HepG2 (cell line): ENCODE measurements at regions not wholly inside any gene's neighbourhood (a gene's known extent, or its start where the extent isn't known, plus 50 kb on each side); places are given as distances from the start of the nearest gene placed in this dataset.

ENCODE experiments used
- ATAC-seq: fragments of 200-7000 bp; cut with Tn5 transposase; 3 replicates; pipeline ENCODE4 v1.9.1; 2020; ENCODE audit warnings: mild to moderate bottlenecking, moderate library complexity
- BruUV-seq: library from RNA; stranded (reverse); fragments of 400-500 nt; replicated peaks from 2 replicates; lab custom pipeline; 2021; lab: Mats Ljungman, UMichigan
- CTCF ChIA-PET: fragments of 300-600 bp; formaldehyde crosslinking; extraction: SDS; loops from one replicate; lab custom pipeline; 2021; ENCODE audit warnings: low total read pairs, inconsistent platforms, low intra/inter-chr PET ratio; lab: Yijun Ruan, JAX
- POLR2A ChIA-PET: fragments of 350-600 bp; sonication (Branson Sonifier 250); formaldehyde crosslinking; loops from one replicate; lab custom pipeline; 2020; ENCODE audit warnings: antibody characterized with exemption, inconsistent platforms; lab: Yijun Ruan, JAX
- DNase-seq: peaks from one replicate; pipeline ENCODE4 v3.0.0-alpha.2; 2015; ENCODE audit warnings: low spot score
- FAIRE-seq: peaks from 3 replicates; lab custom pipeline; 2011; peaks lifted over from hg19 to GRCh38; lab: Jason Lieb, UNC
- H2AFZ ChIP-seq: one replicate; pipeline ENCODE4 v1.6.1; 2011; ENCODE audit warnings: low read length, inconsistent platforms
- H3K27ac ChIP-seq: fragments of 300-600 bp; 3 replicates; pipeline ENCODE4 v1.8.0; 2011; ENCODE audit warnings: mixed run types, mild to moderate bottlenecking, mixed read lengths, low read length, inconsistent platforms; ENCODE audit not compliant: insufficient read depth; ENCODE audit errors: extremely low read length
- H3K27me3 ChIP-seq, 2 experiments: fragments of 200-600 bp in 1 of 2; 2 replicates in 1 of 2; 3 replicates in 1 of 2; pipeline versions ENCODE4 v1.6.0 to v1.8.0; 2011; ENCODE audit warnings: low read length in 2 of 2, mild to moderate bottlenecking in 2 of 2, moderate library complexity in 2 of 2, inconsistent platforms in 1 of 2; ENCODE audit not compliant: insufficient read depth in 2 of 2, control insufficient read depth in 1 of 2
- H3K36me3 ChIP-seq, 2 experiments: fragments of 200-600 bp in 1 of 2; replicated peaks in 1 of 2; 2 replicates in 1 of 2; 3 replicates in 1 of 2; pipeline versions ENCODE4 v1.5.1 to v1.8.0; 2011; ENCODE audit warnings: low read length in 2 of 2, inconsistent platforms in 1 of 2; ENCODE audit not compliant: insufficient read depth in 2 of 2, control insufficient read depth in 1 of 2
- H3K4me1 ChIP-seq: 2 replicates; pipeline ENCODE4 v1.5.1; 2012; ENCODE audit warnings: low read length, inconsistent platforms; ENCODE audit not compliant: insufficient read depth
- H3K4me2 ChIP-seq: 2 replicates; pipeline ENCODE4 v1.6.0; 2011; ENCODE audit warnings: low read depth, low read length, inconsistent platforms
- H3K4me3 ChIP-seq, 3 experiments: fragments of 200-600 bp in 1 of 3; sonication (generic), shearing (Covaris generic) in 1 of 3; replicated peaks in 1 of 3; 2 replicates each; pipeline ENCODE4 v1.5.1; 2011 to 2016; ENCODE audit warnings: low read length in 3 of 3, inconsistent platforms in 2 of 3, low read depth in 2 of 3, mild to moderate bottlenecking in 2 of 3, control low read depth in 1 of 3, mixed read lengths in 1 of 3; ENCODE audit not compliant: insufficient read depth in 1 of 3
- H3K79me2 ChIP-seq: one replicate; pipeline ENCODE4 v1.6.1; 2011; ENCODE audit warnings: low read length, inconsistent platforms; ENCODE audit not compliant: insufficient read depth
- H3K9ac ChIP-seq: 2 replicates; pipeline ENCODE4 v1.6.0; 2011; ENCODE audit warnings: mild to moderate bottlenecking, low read depth, low read length, inconsistent platforms; ENCODE audit not compliant: insufficient read depth
- H3K9me3 ChIP-seq: 2 replicates; pipeline ENCODE4 v1.5.1; 2012; ENCODE audit warnings: mild to moderate bottlenecking, low read length
- H4K20me1 ChIP-seq: 2 replicates; pipeline ENCODE4 v1.6.0; 2011; ENCODE audit warnings: inconsistent platforms, mild to moderate bottlenecking, low read length, moderate library complexity; ENCODE audit not compliant: insufficient read depth
- BORCS8-MEF2B ChIP-seq: sonication (generic); formaldehyde crosslinking; IDR thresholded peaks from 2 replicates; pipeline ENCODE4 v1.8.0; 2022; ENCODE audit warnings: mild to moderate bottlenecking, missing genetic modification reagents
- GTF3A ChIP-seq: sonication (generic); formaldehyde crosslinking; conservative IDR thresholded peaks from 2 replicates; pipeline ENCODE4 v1.4.0; 2020; ENCODE audit warnings: mild to moderate bottlenecking, missing genetic modification reagents
- PAXIP1 ChIP-seq: sonication (generic); formaldehyde crosslinking; conservative IDR thresholded peaks from 2 replicates; pipeline ENCODE4 v1.4.0; 2020; ENCODE audit warnings: mild to moderate bottlenecking, missing genetic modification reagents, moderate library complexity
- RAD51 ChIP-seq: fragments of 450-650 bp; IDR thresholded peaks from 2 replicates; pipeline ENCODE4 v1.6.1; 2016; ENCODE audit warnings: borderline replicate concordance
- SP5 ChIP-seq: IDR thresholded peaks from 2 replicates; pipeline ENCODE4 v1.6.1; 2016; ENCODE audit warnings: low read depth, borderline replicate concordance
- TBX3 ChIP-seq: fragments of 450-650 bp; IDR thresholded peaks from 2 replicates; pipeline ENCODE4 v1.6.1; 2017; ENCODE audit warnings: antibody characterized with exemption, mild to moderate bottlenecking, inconsistent platforms, borderline replicate concordance
- U2AF2 ChIP-seq: fragments of 200-400 bp; formaldehyde crosslinking; IDR thresholded peaks from 2 replicates; pipeline ENCODE4 v1.6.1; 2017; ENCODE audit warnings: low read depth, mild to moderate bottlenecking, low read length
- ZBTB1 ChIP-seq: sonication (generic); formaldehyde crosslinking; IDR thresholded peaks from 2 replicates; pipeline ENCODE4 v1.4.0; 2020; ENCODE audit warnings: missing genetic modification reagents, borderline replicate concordance
- ZFP62 ChIP-seq: sonication (generic); formaldehyde crosslinking; IDR thresholded peaks from 2 replicates; pipeline ENCODE4 v1.4.0; 2020; ENCODE audit warnings: missing genetic modification reagents
- ZKSCAN1 ChIP-seq: fragments of 150-350 bp; IDR thresholded peaks from 2 replicates; pipeline ENCODE4 v1.6.1; 2014; ENCODE audit warnings: low read length
- ZNF101 ChIP-seq: sonication (generic); formaldehyde crosslinking; IDR thresholded peaks from 2 replicates; pipeline ENCODE4 v1.4.0; 2020; ENCODE audit warnings: mild to moderate bottlenecking, low read depth, missing genetic modification reagents, borderline replicate concordance
- ZNF225 ChIP-seq: sonication (generic); formaldehyde crosslinking; IDR thresholded peaks from 2 replicates; pipeline ENCODE4 v1.4.0; 2020; ENCODE audit warnings: mild to moderate bottlenecking, missing genetic modification reagents
- ZNF383 ChIP-seq: sonication (generic); formaldehyde crosslinking; IDR thresholded peaks from 2 replicates; pipeline ENCODE4 v1.4.0; 2020; ENCODE audit warnings: missing genetic modification reagents, mild to moderate bottlenecking, borderline replicate concordance
- ZNF512B ChIP-seq: sonication (generic); formaldehyde crosslinking; IDR thresholded peaks from 2 replicates; pipeline ENCODE4 v1.5.1; 2020; ENCODE audit warnings: missing genetic modification reagents, mild to moderate bottlenecking, borderline replicate concordance
- ZNF773 ChIP-seq: sonication (generic); formaldehyde crosslinking; IDR thresholded peaks from 2 replicates; pipeline ENCODE4 v1.4.0; 2020; ENCODE audit warnings: missing genetic modification reagents, borderline replicate concordance
- WGBS: methylation state at CpG from one replicate; pipeline ENCODE4 v1.1.6; 2017; ENCODE audit warnings: low lambda C conversion rate; 5-methylcytosine and 5-hydroxymethylcytosine counted together
- in situ Hi-C: cut with HindIII; loops from 2 replicates; pipeline ENCODE4 v1.10.0; 2017; ENCODE audit warnings: low pct_unique_long_range_greater_than_20kb; ENCODE audit not compliant: extremely low pct_ligation_motif_present
- intact Hi-C: fragments of 100-400 bp; cut with micrococcal nuclease; formaldehyde crosslinking; loops from one replicate; pipeline ENCODE4 v1.10.0; 2022; ENCODE audit not compliant: unreplicated experiment

- no TSS peak for BruUV-seq
- in situ Hi-C loops, result no loop called here
- H3K9ac ChIP-seq, result no peak overlapping the region
- no peak for TF ChIP-seq ZNF101
- TF ChIP-seq ZNF773 (CRISPR knock-in tag), result no peak
- no peak for TF ChIP-seq RAD51
- no peak for TF ChIP-seq TBX3
- TF ChIP-seq ZKSCAN1, result no peak
- TF ChIP-seq ZBTB1 (CRISPR knock-in tag), result no peak
- no peak for TF ChIP-seq ZNF225 (CRISPR knock-in tag)
- TF ChIP-seq GTF3A, result no peak
- no peak for TF ChIP-seq ZNF512B
- TF ChIP-seq BORCS8-MEF2B (CRISPR knock-in tag), result no peak
- TF ChIP-seq PAXIP1 (CRISPR knock-in tag), result no peak
- no peak for TF ChIP-seq U2AF2
- TF ChIP-seq ZFP62 (CRISPR knock-in tag), result no peak
- TF ChIP-seq SP5 (CRISPR knock-in tag), result no peak
- TF ChIP-seq ZNF383 (CRISPR knock-in tag), result no peak
- no peak overlapping the region for H3K4me2 ChIP-seq
- no peaks in the 10 kb centered on the region for H3K4me1 ChIP-seq
- H3K27ac ChIP-seq, result no peak overlapping the region
- ATAC-seq (no peak), DNase-seq (no peak), FAIRE-seq (no peak)
- H3K36me3 ChIP-seq, result no peaks in the 10 kb centered on the region
- no peaks in the 10 kb centered on the region for H3K79me2 ChIP-seq
- POLR2A ChIA-PET, result no interaction called here
- no peak overlapping the region for H3K4me3 ChIP-seq
- H3K9me3 ChIP-seq, result no peaks in the 10 kb centered on the region
- intact Hi-C loops, result no loop called here
- no peaks in the 10 kb centered on the region for H4K20me1 ChIP-seq
- 15% methylated on average over 2 of the region's 2 CpGs for WGBS
- CTCF ChIA-PET, result no interaction called here
- H3K27me3 ChIP-seq, result 0 out of 5 replicates have a peak, but pooled peaks cover 0 to 5% of the 10 kb centered on the region in 2 experiments
- H2AFZ ChIP-seq, result no peak overlapping the region
Observed at GRCh38 chr2:11955314-11955713, 208.9 kb downstream of the LPIN1 start.
